Adrenal gland (tissue), 5 donors: ENCODE measurements at regions not wholly inside any gene's neighbourhood (a gene's known extent, or its start where the extent isn't known, plus 50 kb on each side); places are given as distances from the start of the nearest gene placed in this dataset.

Source experiments
- POLR2A ChIP-seq, 2 donors: fragments of 450-650 bp; IDR thresholded peaks; one replicate each; pipeline ENCODE4 v1.6.1; 2017; ENCODE audit warnings: antibody characterized with exemption in 2 of 2, mild to moderate bottlenecking in 2 of 2, moderate library complexity in 1 of 2
- TF ChIP-seq, protein P1 (sequence below), 6 experiments: fragments of 450-650 bp in 4 of 6; fragments of 200-600 bp in 2 of 6; sonication (generic) in 1 of 6; IDR thresholded peaks; 1 replicate in 5 of 6; 2 replicates in 1 of 6; pipeline versions ENCODE4 v1.5.1 to v1.8.0; 2016 to 2021; ENCODE audit warnings: antibody characterized with exemption in 6 of 6, mild to moderate bottlenecking in 2 of 6, moderate library complexity in 1 of 6
- donor health status: DM: no; HTN: no; CAD: no.

DNA sequence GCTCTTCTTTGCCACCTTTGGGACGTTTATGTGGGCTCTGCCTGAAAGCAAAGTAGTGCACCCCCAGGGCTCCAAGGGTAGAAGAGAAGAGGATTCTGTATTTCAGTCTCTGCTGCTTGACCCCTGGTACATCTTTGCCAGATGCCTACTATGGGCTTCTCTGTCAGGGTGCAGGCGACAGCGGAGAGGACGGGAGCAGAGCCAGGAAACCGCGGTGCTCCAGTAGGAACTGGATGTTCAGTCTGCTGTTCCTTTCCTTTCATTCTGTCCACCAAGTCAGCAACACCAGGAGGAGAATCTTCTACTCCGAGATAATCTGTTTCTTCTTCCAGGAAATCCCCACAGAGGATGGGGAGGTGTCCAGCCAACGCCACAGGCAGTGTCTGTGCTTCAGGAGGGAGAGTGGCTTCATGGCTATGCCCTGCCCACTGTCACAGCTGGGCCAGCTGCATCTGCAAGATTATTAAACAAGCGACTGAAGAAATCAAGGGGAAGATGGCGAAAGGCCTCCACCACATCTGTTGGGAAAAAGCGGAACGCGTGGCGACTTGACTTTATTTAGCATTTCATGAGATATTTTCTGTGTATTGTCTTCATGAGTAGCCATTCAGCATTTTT, 398.3 kb downstream of the IRX1 start:
- TF ChIP-seq POLR2A (IDR thresholded peaks at IDR 0.05) = no peak
- TF ChIP-seq, protein P1, sequence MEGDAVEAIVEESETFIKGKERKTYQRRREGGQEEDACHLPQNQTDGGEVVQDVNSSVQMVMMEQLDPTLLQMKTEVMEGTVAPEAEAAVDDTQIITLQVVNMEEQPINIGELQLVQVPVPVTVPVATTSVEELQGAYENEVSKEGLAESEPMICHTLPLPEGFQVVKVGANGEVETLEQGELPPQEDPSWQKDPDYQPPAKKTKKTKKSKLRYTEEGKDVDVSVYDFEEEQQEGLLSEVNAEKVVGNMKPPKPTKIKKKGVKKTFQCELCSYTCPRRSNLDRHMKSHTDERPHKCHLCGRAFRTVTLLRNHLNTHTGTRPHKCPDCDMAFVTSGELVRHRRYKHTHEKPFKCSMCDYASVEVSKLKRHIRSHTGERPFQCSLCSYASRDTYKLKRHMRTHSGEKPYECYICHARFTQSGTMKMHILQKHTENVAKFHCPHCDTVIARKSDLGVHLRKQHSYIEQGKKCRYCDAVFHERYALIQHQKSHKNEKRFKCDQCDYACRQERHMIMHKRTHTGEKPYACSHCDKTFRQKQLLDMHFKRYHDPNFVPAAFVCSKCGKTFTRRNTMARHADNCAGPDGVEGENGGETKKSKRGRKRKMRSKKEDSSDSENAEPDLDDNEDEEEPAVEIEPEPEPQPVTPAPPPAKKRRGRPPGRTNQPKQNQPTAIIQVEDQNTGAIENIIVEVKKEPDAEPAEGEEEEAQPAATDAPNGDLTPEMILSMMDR (IDR thresholded peaks at IDR 0.05) = no peak
